Right atrium auricular region (tissue), 2 donors: ENCODE measurements at regions not wholly inside any gene's neighbourhood (a gene's known extent, or its start where the extent isn't known, plus 50 kb on each side); places are given as distances from the start of the nearest gene placed in this dataset.

Experiments
- DNase-seq: peaks from one replicate; pipeline ENCODE4 v3.0.0-alpha.2; 2019; ENCODE audit warnings: low spot score
- H3K27ac ChIP-seq, 2 donors: fragments of 200-600 bp; sonication (generic); 1 replicate in 1 of 2; 2 replicates in 1 of 2; pipeline ENCODE4 v1.5.1; 2016 to 2019
- H3K27me3 ChIP-seq, 2 donors: fragments of 200-600 bp; sonication (generic); one replicate each; pipeline versions ENCODE4 v1.5.1 to v1.6.0; 2017 to 2019
- H3K36me3 ChIP-seq: fragments of 200-600 bp; sonication (generic); one replicate; pipeline ENCODE4 v1.5.1; 2016
- H3K4me1 ChIP-seq, 2 donors: fragments of 200-600 bp; sonication (generic); one replicate each; pipeline versions ENCODE4 v1.5.1 to v1.6.0; 2017 to 2019
- H3K4me3 ChIP-seq, 2 donors: fragments of 200-600 bp; sonication (generic); 1 replicate in 1 of 2; 2 replicates in 1 of 2; pipeline ENCODE4 v1.5.1; 2017 to 2019; ENCODE audit warnings: mild to moderate bottlenecking in 1 of 2, moderate library complexity in 1 of 2
- H3K9me3 ChIP-seq, 2 donors: fragments of 200-600 bp; sonication (generic); one replicate each; pipeline ENCODE4 v1.5.1; 2019
- TF ChIP-seq, protein P1 (sequence below), 2 donors: fragments of 200-600 bp; sonication (generic); IDR thresholded peaks; one replicate each; pipeline ENCODE4 v1.5.1; 2019; ENCODE audit warnings: antibody characterized with exemption in 2 of 2

DNA sequence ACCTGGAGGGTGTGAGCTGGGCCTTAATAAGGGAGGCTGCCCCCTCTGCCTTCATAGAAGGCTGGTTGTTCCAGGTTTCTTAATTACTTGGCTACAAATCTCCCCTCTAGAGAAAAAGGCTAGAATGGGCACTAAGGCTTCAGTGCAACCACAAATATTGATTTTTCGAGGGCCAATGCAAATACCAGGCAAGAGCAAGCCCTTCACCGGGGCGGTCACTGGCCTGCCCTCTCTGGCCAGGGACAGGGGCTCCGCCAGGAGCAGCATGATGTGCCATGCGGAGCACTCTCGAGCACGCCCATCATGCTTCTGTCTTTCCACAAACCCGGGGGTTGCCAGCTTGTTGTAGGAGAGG, 127.8 kb upstream of the SPACA7 start:
- H3K27me3 ChIP-seq: no peaks in the 10 kb centered on the region
- no peaks in the 10 kb centered on the region for H3K36me3 ChIP-seq
- no peaks in the 10 kb centered on the region for H3K4me1 ChIP-seq
- H3K4me3 ChIP-seq: no peak overlapping the region
- H3K9me3 ChIP-seq: no peaks in the 10 kb centered on the region
- DNase-seq: peak; percentile 43
- TF ChIP-seq, protein P1, sequence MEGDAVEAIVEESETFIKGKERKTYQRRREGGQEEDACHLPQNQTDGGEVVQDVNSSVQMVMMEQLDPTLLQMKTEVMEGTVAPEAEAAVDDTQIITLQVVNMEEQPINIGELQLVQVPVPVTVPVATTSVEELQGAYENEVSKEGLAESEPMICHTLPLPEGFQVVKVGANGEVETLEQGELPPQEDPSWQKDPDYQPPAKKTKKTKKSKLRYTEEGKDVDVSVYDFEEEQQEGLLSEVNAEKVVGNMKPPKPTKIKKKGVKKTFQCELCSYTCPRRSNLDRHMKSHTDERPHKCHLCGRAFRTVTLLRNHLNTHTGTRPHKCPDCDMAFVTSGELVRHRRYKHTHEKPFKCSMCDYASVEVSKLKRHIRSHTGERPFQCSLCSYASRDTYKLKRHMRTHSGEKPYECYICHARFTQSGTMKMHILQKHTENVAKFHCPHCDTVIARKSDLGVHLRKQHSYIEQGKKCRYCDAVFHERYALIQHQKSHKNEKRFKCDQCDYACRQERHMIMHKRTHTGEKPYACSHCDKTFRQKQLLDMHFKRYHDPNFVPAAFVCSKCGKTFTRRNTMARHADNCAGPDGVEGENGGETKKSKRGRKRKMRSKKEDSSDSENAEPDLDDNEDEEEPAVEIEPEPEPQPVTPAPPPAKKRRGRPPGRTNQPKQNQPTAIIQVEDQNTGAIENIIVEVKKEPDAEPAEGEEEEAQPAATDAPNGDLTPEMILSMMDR (IDR thresholded peaks at IDR 0.05): no peak
- H3K27ac ChIP-seq: no peak overlapping the region

DNA sequence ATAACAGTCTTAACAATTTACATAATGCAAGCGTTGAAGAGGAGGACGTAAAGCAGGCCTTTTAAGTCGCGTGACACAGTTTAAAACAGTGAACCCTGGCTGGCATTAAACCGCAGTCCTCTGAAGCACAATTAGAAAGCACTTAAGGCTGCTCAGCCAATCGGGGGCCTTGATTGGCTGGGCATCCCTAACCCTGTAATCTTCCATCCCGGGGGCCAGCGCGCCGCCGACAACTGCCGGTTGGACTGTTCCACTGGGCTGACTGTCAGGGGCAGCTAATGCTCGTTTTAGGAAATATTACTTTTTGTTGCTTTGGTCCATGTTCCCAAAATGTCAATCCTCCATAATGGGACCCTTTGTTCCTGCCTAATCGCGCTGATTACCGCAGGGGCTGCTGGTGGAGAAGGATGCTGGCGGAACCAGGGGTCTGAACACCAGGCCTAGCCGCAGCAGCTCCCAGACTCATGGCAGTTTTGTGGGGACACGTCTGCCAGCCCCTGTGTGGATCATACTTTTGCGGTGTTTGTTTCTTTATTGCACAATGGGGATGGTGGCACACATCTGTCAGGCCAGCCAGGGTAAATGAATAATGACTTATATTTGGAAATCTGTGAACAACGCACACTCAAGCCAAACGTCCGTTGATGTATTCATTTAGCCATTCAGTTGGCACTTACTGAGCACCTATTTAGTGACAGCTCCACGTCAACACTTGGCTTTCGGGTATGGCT, 127.1 kb upstream of the SPACA7 start:
- Histone ChIP-seq H3K4me3 (no peak overlapping the region), H3K9me3 (no peaks in the 10 kb centered on the region), H3K27ac (no peak overlapping the region), H3K4me1 (no peaks in the 10 kb centered on the region), H3K27me3 (no peaks in the 10 kb centered on the region), H3K36me3 (no peaks in the 10 kb centered on the region)
- peak; percentile 28 for DNase-seq
- TF ChIP-seq, protein P1 (IDR thresholded peaks at IDR 0.05): no peak

DNA sequence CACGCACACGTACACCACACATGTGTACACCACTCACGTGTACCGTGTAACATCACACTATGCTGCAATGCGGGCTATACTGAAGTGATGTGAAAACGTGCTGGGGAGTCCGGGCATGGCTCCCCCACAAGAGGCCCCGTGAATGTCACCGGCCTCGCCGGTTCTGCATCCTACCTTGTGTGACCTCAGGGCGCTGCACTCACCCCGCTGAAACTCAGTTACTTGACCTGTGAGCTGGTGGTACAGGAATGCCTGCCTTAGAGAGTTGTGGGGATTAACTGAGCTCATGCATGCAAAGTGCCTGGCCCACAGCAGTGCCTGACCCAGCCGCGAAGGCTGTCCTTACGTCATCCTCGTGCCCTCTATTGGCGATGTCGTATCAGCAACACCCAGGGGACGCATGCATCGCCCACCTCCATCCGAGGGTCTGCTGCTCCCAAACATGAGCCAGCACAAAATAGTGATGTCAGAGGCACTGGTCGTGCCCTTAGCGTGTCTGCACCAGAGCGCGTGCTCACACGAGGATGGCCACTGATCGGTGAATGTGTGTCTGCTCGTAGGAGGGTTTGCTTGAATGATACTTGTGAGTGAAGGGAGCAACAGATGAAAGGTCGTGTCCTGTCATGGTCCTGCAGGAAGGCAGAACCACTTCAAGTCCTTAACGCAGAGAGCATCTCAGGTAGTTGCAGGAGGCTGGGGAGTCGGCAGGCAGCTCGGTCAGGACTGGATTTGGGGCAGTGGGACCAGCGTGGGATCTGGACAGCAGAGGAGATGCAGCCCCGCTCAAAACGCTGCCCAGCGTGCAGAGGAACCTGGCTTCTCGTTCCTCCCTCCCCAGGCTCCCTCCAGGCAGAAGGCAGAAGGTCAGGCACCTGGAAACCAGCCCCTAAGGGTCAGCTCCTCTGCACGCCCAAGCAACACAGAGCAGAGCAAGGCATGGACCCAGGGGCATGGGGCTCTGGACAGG, 126.2 kb upstream of the SPACA7 start:
- Histone ChIP-seq H3K36me3 (no peaks in the 10 kb centered on the region), H3K27ac (no peak overlapping the region), H3K27me3 (no peaks in the 10 kb centered on the region), H3K4me1 (no peaks in the 10 kb centered on the region), H3K4me3 (no peak overlapping the region), H3K9me3 (no peaks in the 10 kb centered on the region)
- DNase-seq: peak; percentile 50
- TF ChIP-seq, protein P1 (IDR thresholded peaks at IDR 0.05): no peak

DNA sequence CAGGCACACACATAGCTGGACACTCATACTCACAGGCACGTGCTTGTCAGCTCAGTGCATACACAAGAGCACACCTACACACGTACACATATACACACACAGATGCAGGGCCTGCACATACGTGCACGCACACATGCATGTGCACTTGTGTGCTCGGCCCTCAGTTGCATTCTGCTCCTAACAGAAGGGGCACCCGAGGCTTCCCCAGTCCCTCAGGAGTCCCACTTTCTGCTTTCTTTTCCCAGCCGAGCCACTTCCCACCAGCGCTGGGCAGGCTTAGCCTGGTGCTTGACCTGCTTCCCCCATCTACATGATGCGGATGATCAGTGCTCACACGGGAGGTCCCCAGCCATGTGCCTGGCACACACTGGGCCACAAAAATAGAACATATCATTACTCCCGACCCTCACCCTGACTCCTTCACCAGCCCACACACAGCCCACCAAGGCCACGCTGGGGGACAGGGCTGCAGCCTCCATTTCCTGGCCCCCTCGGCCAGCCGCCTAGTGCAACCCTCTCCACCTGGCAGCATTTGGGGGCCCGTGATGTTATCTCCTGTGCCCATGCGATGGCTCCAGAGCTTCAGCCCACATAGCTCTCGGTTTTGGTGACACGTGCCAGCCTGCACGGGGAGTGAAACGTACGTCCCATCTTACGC, 125.2 kb upstream of the SPACA7 start:
- DNase-seq: peak; percentile 40
- H3K4me3 ChIP-seq: no peak overlapping the region
- H3K27ac ChIP-seq: no peak overlapping the region
- H3K36me3 ChIP-seq: no peaks in the 10 kb centered on the region
- H3K4me1 ChIP-seq: no peaks in the 10 kb centered on the region
- TF ChIP-seq, protein P1 (IDR thresholded peaks at IDR 0.05): no peak
- H3K9me3 ChIP-seq: no peaks in the 10 kb centered on the region
- H3K27me3 ChIP-seq: no peaks in the 10 kb centered on the region

DNA sequence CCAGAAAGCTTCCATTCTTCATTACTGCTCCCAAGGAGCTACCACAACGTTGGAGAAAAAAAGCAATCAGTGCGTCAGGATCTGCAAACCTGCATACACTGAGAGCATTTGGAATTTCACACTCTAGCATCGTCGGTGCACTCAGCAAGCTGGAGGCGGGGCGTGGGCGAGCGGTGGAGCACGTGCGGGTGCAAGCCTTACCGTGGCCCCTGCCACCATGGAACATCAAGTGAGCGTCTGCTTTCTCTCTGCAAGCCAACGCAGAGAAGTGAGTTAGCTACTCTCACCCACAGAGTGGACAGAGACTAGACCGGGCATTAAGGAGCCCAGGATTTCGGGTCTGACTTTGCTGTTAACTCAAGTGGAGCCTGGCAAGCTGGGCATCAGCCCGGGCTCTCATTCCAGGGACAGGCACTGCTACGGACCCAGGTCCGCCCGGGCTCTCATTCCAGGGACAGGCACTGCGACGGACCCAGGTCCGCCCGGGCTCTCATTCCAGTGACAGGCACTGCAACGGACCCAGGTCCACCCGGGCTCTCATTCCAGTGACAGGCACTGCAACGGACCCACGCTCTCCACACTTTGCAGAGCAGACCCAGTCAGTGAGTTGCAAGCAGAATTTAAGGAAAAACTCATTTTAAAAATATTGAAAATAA, 124.1 kb upstream of the SPACA7 start:
- TF ChIP-seq, protein P1 (IDR thresholded peaks at IDR 0.05): no peak
- H3K36me3 ChIP-seq: no peaks in the 10 kb centered on the region
- H3K27ac ChIP-seq: no peak overlapping the region
- DNase-seq: peak; percentile 16
- H3K4me1 ChIP-seq: no peaks in the 10 kb centered on the region
- H3K9me3 ChIP-seq: peaks cover 0 to 2% of the 10 kb centered on the region in 2 donors
- H3K4me3 ChIP-seq: no peak overlapping the region
- no peaks in the 10 kb centered on the region for H3K27me3 ChIP-seq
